HT1080 (cell line): ENCODE measurements at regions not wholly inside any gene's neighbourhood (a gene's known extent, or its start where the extent isn't known, plus 50 kb on each side); places are given as distances from the start of the nearest gene placed in this dataset.
A peak's percentile ranks its signal among the peaks of the same experiment; 100 is the strongest.
"Not testable (repeated sequence)": the region's sequence is repeated elsewhere in the genome, so short reads cannot be mapped to it uniquely, and the experiment has no call there.

Experiments used
- DNase-seq: peaks from one replicate; pipeline ENCODE4 v3.0.0-alpha.2; 2015; ENCODE audit warnings: low read depth

GRCh38 chrX:6990552-6991193, 156.8 kb upstream of the STS start:
- DNase-seq = no peak

GRCh38 chrX:6989858-6990257, 157.7 kb upstream of the STS start:
- no peak for DNase-seq

DNA sequence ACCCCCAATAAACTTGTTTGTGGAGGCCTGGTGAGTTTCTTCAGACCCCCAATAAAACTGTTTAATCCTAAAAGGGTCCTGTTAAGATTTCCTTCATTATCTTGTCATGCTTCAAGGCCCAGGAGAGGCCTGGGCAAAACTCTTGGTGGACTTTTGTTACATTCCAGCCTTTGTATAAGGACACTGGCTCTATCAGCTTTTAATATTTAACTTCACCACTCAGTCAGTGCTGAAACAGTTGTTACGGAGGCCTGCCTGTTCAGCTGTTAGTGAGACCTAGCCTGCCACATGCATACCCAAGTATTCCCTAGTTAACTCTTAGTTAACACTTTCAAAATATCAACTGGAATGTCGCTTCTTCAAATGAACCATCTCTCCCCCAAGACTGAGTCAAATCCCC, 158.8 kb upstream of the STS start:
- DNase-seq = not testable (repeated sequence)

GRCh38 chrX:6986915-6987314, 160.6 kb upstream of the STS start:
- DNase-seq = no peak

DNA sequence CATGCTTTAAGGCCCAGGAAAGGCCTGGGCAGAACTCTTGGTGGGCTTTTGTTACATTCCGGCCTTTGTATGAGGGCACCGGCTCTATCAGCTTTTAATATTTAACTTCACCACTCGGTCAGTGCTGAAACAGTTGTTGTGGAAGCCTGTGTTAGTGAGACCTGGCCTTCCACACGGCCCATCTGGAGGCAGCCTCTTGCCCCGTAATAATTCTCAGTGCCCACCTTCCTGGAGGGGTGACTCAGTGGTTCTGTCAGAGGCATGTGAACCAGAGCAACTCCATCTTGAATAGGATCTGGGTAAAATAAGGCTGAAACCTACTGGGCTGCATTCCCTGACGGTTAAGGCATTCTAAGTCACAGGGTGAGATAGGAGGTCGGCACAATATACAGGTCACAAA, 162.0 kb upstream of the STS start:
- no peak for DNase-seq

GRCh38 chrX:6983207-6983955, 164.1 kb upstream of the STS start:
- peak; percentile 27 for DNase-seq

DNA sequence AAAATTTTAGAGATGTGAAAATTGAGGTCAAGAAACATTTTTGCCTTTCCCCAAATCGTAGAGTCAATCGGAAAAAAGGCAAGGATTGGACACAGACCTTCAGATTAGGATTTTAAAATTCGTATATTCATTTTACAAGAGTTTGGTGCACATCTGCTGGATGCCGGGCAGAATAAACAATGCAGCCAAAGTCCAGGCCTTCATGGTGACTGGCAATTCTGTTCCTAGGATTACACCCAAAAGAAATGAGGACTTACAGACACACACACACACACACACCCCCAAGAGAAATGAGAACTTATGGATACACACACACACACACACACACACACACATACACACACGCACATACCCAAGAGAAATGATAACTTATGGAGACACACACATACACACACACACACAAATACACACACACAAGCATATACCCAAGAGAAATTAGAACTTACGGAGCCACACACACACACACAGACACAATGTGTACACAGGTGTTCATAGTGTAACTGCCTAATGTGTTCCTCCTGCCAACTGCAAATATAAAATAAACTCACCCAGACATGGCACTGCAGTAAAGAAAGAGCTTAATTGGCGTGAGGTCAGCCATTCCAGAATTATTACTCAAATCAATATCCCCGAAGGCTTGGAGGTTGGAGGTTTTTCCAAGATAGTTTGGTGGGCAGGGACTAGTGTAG, 165.7 kb upstream of the STS start:
- DNase-seq = no peak

- DNase-seq = no peak
Observed at GRCh38 chrX:6980981-6981380, 166.5 kb upstream of the STS start.

DNA sequence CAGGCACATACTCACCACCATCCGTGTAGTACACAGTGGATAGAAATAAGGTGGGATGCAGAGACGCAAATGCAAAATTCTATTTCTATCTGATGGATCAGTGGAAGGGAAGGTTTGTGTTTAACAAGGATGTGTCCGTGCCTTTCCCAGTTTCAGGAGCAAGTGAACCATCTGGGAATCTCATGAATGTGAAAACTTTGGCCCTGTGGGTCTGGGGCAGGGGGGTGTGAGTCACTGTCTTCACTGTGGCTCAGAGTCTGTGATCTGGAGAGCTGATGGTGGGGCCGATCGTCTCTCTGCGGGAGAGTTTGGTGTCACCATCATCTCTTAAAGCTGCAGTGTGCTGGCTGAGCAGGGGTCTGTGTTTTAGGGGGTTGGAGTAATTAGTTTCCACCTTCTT, 179.3 kb upstream of the STS start:
- peak; percentile 1 for DNase-seq

DNA sequence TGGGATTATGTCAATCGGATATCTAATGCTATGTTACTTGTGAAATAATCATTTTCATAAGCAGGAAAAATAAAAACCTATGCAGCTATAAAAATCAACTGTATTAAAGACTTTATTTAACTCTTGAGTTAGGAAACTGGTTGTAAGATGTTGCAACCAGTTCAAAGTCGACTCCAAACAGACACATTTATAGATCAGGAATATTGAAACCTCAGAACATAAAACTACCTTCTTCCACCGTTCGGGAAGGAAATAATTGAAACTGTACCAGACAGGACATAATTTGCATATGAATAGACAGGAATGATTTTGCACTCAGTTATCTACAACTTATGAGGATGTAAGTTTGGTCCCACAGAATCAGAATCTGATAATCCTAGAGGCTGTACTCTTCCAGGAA, 181.8 kb upstream of the STS start:
- DNase-seq = no peak

- DNase-seq = no peak
Observed at GRCh38 chrX:6962006-6962355, 185.5 kb upstream of the STS start.

GRCh38 chrX:6961286-6962005, 186.1 kb upstream of the STS start:
- no peak for DNase-seq

DNA sequence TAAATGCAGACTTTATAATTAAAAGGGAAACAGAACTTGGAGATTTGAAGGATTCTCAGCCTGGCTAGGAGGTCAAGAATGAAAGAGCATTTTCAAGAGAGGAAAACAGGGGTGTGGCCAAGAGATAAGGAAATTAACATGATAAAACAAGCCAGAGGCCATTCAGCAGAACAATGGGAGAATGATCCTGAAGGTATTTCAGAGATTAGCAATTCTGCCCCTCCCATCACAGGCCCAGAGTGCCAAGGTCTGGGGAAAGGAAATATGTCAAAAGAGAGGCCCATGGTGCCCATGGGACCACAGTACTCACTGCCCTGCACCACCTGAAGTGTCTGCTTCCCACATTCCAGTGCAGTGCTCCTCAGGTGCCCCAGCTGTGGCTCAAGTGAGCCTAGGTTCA, 188.5 kb upstream of the STS start:
- no peak for DNase-seq

- DNase-seq = no peak
Observed at GRCh38 chrX:6954836-6955235, 192.7 kb upstream of the STS start.

DNA sequence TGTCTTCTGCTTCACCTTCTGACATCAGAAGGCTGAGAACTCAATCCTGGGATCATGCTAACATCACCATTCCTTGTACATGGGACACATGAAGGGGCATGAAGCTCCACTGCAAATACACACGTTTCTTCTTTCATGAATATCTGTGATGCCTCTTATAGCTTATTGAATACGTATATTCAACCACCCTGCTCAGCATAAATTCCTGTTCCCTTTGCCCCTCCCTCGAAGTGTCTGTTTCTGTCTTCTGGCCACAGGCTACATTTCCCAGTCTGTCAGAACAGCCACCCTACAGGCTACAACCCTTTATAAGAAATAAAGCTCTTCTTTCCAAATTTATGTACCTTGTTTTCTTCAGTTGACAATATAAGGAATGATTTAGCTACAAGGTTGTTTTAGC, 201.3 kb upstream of the STS start:
- DNase-seq = no peak

GRCh38 chrX:6941041-6941440, 206.5 kb upstream of the STS start:
- peak; percentile 42 for DNase-seq

DNA sequence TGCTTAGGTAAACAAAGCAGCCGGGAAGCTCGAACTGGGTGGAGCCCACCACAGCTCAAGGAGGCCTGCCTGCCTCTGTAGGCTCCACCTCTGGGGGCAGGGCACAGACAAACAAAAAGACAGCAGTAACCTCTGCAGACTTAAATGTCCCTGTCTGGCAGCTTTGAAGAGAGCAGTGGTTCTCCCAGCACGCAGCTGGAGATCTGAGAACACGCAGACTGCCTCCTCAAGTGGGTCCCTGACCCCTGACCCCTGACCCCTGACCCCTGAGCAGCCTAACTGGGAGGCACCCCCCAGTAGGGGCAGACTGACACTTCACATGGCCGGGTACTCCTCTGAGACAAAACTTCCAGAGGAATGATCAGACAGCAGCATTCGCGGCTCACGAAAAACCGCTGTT, 214.6 kb upstream of the STS start:
- not testable (repeated sequence) for DNase-seq

DNA sequence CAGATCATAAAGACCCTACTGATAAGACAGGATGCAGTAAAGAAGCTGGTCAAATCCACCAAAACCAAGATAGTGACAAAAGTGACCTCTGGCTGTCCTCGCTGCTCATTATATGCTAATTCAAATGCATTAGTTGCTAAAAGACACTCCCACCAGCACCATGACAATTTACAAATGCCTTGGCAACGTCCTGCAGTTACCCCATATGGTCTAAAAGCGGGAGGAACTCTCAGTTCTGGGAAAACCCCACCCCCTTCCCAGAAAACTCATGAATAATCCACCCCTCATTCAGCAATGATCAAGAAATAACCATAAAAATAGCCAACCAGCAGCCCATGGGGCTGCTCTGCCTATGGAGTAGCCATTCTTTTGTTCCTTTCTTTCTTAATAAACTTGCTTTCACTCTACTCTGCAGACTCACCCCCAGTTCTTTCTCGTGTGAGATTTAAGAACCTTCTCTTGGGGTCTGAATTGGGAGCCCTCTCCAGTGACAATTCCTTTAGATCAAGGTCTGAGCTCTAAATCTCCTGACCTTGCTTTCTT, 217.1 kb upstream of the STS start:
- no peak for DNase-seq

DNA sequence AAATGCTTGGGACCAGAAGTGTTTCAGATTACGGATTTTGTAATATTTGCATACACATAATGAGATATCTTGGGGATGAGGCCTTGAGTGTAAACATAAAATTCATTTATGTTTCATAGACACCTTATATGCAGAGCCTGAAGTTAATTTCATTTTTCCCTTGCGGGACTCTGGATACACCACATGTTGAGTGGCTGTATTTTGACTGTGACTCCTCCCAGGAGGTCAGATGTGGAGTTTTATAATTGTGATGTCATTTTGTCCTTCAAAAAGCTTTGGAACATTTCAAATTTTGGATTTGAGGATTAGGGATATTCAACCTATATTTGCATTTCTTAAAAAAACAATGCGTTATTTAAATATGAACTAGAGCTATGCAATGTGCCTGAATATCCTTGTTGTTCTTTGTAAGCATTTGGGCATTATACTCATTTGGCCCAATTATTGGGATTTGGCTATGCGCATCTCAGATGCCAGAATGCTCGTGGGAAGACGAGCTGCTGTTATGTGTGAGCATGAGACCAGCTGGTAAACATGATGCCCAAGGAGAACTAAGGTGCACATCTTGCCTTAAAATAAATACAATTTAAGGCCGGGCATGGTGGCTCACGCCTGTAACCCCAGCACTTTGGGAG, 223.0 kb upstream of the STS start:
- DNase-seq = no peak

- DNase-seq = no peak
Observed at GRCh38 chrX:6917666-6918065, 229.8 kb upstream of the STS start.

DNA sequence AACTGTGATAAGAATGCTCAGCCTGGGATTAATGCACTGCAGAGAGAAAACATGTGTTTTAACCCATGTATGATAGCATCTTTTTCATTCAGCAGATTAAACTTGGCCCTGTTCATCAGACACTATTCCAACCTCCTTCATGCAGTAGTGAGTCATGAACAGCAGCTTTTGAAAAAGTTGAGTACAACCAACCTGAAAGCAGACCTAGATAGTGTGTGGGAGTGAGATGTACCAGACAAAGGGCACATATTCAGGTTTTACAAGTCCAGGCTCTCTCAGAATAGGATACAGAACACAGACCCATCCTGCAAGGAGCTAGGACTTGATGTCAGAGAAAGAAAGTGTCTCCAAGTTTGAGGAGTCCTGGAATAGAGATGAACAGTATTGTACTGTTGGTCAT, 237.3 kb upstream of the STS start:
- DNase-seq = no peak
